MM.1S (cell line): ENCODE measurements at regions not wholly inside any gene's neighbourhood (a gene's known extent, or its start where the extent isn't known, plus 50 kb on each side); places are given as distances from the start of the nearest gene placed in this dataset.
"Not testable (repeated sequence)": the region's sequence is repeated elsewhere in the genome, so short reads cannot be mapped to it uniquely, and the experiment has no call there.

ENCODE experiments used
- EZH2 ChIP-seq: fragments of 300-600 bp; sonication (generic); optimal IDR thresholded peaks from 2 replicates; pipeline ENCODE3; 2017; ENCODE audit warnings: low read depth, mild to moderate bottlenecking, antibody characterized with exemption, low read length, mixed read lengths
- TF ChIP-seq, protein P1 (sequence below): fragments of 300-600 bp; sonication (generic); IDR thresholded peaks from 2 replicates; pipeline ENCODE4 v1.5.1; 2016; ENCODE audit warnings: antibody characterized with exemption, low read length, mixed read lengths

DNA sequence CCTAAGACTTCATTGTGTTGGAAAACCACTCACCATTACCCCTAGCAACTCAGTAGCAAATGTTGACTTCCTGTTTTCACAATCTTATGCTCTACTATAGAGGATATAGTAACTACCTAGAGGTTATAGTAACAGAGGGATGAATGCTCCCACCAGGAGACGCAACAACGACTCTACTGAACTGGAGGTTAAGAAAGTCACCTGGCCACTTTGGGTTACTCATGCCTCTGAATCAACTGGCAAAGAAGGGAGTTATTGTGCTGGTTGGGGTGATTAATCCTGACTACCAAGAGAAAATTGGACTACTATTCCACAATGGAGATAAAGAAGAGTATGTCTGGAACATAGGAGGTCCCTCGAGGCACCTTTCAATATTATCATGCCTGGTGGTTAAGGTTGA, 302.9 kb upstream of the ANKRD20A1 start:
- TF ChIP-seq, protein P1, sequence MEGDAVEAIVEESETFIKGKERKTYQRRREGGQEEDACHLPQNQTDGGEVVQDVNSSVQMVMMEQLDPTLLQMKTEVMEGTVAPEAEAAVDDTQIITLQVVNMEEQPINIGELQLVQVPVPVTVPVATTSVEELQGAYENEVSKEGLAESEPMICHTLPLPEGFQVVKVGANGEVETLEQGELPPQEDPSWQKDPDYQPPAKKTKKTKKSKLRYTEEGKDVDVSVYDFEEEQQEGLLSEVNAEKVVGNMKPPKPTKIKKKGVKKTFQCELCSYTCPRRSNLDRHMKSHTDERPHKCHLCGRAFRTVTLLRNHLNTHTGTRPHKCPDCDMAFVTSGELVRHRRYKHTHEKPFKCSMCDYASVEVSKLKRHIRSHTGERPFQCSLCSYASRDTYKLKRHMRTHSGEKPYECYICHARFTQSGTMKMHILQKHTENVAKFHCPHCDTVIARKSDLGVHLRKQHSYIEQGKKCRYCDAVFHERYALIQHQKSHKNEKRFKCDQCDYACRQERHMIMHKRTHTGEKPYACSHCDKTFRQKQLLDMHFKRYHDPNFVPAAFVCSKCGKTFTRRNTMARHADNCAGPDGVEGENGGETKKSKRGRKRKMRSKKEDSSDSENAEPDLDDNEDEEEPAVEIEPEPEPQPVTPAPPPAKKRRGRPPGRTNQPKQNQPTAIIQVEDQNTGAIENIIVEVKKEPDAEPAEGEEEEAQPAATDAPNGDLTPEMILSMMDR = not testable (repeated sequence)
- TF ChIP-seq EZH2 = not testable (repeated sequence)
